ENCODE measurements at regions not wholly inside any gene's neighbourhood (a gene's known extent, or its start where the extent isn't known, plus 50 kb on each side); places are given as distances from the start of the nearest gene placed in this dataset.

GRCh38 chr2:81576713-81577112 is 1272.2 kb upstream of the LRRTM1 start:
- TF ChIP-seq, protein P1, sequence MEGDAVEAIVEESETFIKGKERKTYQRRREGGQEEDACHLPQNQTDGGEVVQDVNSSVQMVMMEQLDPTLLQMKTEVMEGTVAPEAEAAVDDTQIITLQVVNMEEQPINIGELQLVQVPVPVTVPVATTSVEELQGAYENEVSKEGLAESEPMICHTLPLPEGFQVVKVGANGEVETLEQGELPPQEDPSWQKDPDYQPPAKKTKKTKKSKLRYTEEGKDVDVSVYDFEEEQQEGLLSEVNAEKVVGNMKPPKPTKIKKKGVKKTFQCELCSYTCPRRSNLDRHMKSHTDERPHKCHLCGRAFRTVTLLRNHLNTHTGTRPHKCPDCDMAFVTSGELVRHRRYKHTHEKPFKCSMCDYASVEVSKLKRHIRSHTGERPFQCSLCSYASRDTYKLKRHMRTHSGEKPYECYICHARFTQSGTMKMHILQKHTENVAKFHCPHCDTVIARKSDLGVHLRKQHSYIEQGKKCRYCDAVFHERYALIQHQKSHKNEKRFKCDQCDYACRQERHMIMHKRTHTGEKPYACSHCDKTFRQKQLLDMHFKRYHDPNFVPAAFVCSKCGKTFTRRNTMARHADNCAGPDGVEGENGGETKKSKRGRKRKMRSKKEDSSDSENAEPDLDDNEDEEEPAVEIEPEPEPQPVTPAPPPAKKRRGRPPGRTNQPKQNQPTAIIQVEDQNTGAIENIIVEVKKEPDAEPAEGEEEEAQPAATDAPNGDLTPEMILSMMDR (IDR thresholded peaks at IDR 0.05; ENCODE audit: low read depth, low read length), result no peak
- no peak overlapping the region for H3K4me3 ChIP-seq (ENCODE audit: low read depth, low read length)

GRCh38 chr2:81551040-81551634 is 1246.6 kb upstream of the LRRTM1 start:
- H3K4me3 ChIP-seq (ENCODE audit: low read depth, low read length), result no peak overlapping the region
- TF ChIP-seq, protein P1 (IDR thresholded peaks at IDR 0.05; ENCODE audit: low read depth, low read length), result no peak

- H3K4me3 ChIP-seq (ENCODE audit: low read depth, low read length), result no peak overlapping the region
- TF ChIP-seq, protein P1 (IDR thresholded peaks at IDR 0.05; ENCODE audit: low read depth, low read length), result no peak
These were observed 1245.7 kb upstream of the LRRTM1 start for GRCh38 chr2:81550277-81550676.

DNA sequence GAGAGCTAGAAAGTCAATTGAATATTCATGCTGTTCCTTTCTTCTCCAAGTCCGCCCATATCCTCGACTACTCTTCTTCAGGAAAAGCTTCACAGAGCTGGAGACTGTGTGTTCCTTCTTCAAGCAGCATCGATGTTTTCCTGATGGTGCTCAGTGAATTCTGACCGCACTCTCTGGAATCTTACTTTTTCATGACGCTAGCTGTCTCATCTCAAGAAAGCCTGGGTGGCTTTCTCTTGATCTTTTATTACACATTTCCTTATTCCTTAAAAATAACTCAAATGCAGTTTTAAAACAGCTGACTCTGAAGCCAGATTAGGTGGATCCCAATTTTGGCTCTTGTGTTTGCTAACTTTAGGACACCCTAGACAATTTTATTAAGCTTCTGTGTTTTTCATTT is 1245.1 kb upstream of the LRRTM1 start:
- TF ChIP-seq, protein P1 (IDR thresholded peaks at IDR 0.05; ENCODE audit: low read depth, low read length), result no peak

GRCh38 chr2:81545626-81546025 is 1241.1 kb upstream of the LRRTM1 start:
- TF ChIP-seq, protein P1 (IDR thresholded peaks at IDR 0.05; ENCODE audit: low read depth, low read length), result no peak
- no peak overlapping the region for H3K4me3 ChIP-seq (ENCODE audit: low read depth, low read length)

More for the DNA sequence above, 1245.1 kb upstream of the LRRTM1 start:
- H3K4me3 ChIP-seq (ENCODE audit: low read depth, low read length), result no peak overlapping the region

- TF ChIP-seq, protein P1 (IDR thresholded peaks at IDR 0.05; ENCODE audit: low read depth, low read length), result no peak
- no peak overlapping the region for H3K4me3 ChIP-seq (ENCODE audit: low read depth, low read length)
These were observed 1237.6 kb upstream of the LRRTM1 start for GRCh38 chr2:81542119-81542518.

DNA sequence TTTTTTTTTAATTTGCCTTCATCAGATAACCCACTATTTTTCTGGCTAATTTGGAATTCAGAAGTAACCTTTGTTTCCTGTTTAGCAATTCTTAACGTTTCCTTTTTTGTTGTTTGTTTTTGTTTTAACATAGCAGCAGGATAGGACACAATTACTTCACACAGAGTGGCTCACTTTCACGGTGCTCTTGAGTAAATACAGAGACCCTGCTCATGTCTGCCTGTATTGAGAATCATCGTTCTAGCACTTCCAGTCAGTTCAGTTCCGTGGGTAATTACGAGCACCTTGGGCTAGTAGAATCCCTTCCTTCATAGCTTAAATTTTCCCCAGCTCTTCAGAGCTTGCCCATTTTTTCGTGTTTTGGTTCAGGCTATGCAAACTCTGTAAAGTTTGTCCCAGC is 1225.4 kb upstream of the LRRTM1 start:
- TF ChIP-seq, protein P1 (IDR thresholded peaks at IDR 0.05; ENCODE audit: low read depth, low read length), result no peak

More for the DNA sequence above, 1225.4 kb upstream of the LRRTM1 start:
- H3K4me3 ChIP-seq (ENCODE audit: low read depth, low read length), result no peak overlapping the region
